NCI-H2081 (cell line): ENCODE measurements at regions not wholly inside any gene's neighbourhood (a gene's known extent, or its start where the extent isn't known, plus 50 kb on each side); places are given as distances from the start of the nearest gene placed in this dataset.

Experiments
- DNase-seq, 2 experiments: peaks; one replicate each; lab custom pipeline; 2025; lab: John Stamatoyannopoulos, UW

DNA sequence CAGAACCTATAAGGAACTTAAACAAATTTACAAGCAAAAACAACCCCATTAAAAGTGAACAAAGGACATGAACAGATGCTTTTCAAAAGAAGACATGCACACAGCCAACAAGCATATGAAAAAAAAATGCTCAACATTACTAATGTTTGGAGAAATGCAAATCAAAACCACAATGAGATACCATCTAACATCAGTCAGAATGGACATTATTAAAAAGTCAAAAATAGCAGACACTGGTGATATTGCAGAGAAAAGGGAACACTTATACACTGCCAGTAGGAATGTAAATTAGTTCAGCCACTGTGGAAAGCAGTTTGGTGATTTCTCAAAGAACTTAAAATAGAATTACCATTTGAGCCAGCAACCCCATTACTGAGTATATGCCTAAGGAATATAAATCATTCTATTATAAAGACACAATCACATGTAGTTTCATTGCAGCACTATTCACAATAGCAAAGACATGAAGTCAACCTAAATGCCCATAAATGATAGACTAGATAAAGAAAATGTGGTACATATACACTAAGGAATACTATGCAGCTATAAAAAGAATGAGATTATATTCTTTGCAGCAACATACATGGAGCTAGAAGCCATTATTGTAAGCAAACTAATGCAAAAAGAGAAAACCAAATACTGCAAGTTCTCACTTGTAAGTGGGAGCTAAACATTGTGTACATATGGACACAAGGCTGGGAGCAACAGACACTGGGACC, 1509.4 kb downstream of the TECRL start:
- DNase-seq, result no peak

DNA sequence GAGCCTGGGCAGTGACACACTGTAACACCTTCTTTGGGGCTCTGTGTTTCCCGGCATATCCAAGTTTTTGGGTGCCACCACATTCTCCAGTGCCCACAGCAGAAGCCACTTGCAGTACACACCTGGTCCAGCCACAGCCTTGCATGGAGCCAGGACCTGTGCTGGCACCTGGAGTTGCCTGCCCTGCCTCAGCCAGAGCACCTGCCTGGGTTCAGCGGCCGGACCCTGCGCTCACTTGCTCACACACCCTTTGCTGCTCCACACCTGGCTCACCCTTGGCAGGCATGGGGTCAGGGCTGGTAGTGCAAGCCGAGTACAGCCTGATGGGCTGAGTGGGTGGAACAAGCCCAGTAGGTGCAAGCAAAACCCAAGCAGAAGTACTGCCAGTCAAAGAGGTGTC, 1511.1 kb downstream of the TECRL start:
- no peak for DNase-seq

DNA sequence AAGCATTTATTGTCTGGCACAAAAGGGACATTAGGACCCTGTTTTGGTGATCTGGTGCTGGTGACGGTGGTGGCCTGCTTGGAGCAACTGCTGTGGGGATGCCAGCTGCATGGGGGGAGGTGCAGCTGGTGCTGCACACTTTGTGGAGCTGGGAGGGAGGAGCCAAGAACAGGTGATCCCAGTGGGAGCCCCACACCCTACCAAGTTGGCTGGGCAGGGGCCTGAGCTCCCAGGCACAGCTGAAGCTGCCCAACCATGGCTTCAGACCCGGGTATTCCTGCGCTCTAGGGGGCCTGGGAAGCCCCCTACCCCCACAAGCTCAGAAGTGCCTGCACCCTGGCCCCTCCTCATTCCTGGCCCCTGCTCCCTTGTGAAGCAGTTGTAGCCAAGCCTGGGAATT, 1512.5 kb downstream of the TECRL start:
- DNase-seq, result no peak

DNA sequence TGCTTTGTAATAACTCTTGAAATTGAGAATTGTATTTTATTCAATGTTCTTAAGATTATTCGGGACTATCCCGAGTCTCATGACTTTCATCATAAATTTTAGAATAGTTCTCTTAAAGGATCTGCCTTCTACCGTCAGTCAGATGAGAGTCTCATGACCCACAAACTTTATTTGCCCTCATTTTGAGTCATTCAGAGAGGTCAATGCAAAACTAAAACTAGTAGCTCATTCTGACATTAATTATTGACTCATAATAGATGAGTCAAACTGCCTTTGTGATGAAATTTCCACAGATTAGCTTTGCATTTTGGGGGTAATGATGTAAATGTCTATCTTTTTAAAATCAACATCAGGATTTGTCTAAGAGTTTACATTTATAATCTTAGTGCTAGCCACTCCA, 1527.3 kb downstream of the TECRL start:
- no peak for DNase-seq

DNA sequence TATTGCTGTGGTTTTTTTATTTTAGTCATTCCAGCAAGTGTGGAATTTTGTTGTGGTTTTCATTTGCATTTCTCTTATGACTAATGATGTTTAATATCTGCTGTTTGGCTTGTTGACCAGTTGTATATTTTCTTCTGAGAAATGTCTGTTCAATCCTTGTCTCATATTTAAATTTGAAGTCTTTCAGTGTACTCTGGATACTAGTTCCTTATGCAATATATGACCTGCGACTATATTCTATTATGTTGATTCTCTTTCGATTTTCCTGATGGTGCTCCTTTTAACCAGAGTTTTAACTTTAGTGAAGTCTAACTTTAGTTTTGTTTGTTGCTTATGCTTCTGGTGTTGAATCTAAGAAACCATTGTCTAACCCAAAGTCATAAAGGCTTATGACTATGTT, 1528.0 kb downstream of the TECRL start:
- DNase-seq, result no peak

DNA sequence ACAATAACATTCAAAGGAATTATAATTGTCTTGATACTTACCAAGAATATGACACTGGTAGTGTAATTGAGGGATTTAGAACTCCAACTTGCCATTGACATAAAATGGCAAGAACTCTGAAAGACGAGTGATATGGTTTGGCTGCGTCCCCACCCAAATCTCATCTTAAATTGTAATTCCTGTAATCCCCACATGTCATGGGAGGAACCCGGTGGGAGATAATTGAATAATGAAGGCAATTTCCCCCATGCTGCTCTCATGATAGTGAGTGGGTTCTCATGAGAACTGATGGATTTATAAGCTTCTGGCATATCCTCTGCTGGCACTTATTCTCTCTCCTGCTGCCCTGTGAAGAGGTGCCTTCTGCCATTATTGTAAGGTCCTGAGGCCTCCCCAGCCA, 1536.4 kb downstream of the TECRL start:
- no peak for DNase-seq

DNA sequence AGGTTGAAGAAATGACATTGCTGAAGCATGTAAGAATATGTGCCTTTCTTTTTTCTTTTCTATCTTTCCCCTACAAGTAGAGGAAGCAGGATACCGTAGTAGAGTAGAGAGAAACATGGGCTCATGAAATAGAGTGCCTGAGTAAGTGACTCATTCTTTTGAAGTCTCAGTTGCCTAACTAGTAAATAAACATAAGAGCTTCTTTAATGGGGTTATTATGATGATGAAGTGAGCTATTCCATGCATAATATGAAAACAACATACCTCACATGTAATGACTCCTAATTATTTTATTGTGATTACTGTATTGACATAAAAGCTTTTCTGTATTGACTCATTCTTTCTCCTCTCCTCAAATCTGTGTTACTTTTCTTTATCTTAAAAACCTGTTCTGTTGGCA, 1538.2 kb downstream of the TECRL start:
- DNase-seq, result no peak

DNA sequence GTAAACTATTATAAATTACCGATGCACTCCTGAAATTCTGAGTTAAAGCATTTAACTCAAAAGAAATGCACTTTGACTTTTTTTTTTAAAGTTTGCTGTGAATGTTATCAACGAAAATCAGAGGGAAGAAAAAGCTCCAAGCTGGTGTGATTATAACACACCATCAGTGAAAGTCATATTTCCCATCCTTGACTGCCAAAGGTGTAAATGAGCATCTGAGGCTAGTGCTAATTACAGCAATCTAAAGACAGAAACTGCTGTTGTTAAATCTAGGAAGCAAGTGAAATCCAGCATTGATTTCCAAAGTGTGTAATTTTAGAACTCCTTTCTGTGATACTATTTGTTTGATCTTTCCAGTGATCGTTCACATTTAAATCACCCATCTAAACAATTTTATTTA, 1538.8 kb downstream of the TECRL start:
- DNase-seq, result no peak

DNA sequence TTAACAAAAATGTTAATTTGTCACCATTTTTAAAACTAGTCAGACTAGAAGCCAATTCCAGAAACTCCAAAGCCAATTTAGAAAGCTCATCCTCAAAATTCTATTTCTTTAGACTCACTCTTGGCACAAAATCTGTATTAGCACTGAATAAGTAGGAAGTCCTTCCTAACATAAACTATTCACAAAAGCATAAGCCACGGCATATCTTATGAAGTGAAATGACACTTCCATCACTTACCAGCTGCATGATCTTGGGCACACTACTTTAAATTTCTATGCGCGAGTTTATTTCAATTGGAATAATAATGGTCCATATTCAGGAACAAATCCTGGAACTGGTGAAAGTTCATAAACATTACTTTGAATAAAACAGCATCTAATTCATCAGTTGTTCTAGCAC, 1544.0 kb downstream of the TECRL start:
- DNase-seq, result no peak

DNA sequence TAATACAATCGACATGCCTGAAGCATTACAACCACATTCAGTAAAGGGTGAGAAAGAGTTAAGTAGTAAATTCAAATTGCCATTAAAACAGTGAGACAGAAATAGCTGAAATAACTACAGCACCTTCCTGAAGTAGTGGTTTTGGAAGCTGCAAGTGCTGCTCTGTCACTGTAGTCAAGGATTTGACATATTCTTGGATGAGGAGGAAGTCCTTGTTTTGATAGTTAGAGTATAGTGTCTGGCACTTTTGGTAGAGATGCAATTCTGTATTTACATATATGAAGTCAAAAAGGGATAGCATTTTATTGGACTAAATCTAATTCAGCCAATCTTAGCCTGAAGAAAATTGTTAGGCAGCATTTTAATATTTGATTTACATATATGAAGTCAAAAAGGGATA, 1559.6 kb downstream of the TECRL start:
- DNase-seq, result no peak

DNA sequence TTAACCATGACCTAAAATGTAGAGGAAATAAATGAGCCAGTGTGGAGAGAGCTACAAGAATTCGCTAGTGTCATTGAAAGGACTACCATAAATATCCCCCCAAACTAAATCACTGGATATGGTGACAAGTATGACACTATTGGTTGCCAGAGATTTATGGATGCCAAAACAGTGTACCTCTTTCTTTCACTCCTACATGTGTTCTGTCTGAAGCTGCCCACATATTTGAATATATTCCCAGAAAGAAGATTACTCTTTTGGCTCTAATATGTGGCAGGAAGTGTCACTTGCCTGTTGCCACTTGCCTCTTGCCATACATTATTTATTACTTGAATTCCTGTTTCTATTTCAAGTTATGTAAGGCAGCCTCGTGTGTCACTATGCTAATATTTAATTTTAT, 1573.6 kb downstream of the TECRL start:
- DNase-seq, result no peak

DNA sequence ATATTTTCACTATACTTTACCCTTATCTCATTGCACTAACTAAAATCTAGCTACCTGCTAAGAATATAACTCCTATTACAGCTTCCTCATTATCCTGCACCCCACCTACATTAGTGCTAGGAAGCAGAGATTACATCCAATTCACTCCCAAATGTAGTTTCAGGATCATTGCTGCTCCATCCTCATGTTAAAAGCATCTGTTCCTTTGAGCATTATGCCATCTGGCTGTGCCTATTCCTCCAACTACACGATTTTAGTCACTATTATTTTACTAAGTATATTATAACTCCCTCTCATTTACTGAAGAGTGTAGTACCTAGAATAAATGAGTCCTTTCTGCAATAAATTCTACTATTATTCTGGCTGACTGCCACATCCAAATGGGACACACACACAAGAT, 1586.9 kb downstream of the TECRL start:
- no peak for DNase-seq

DNA sequence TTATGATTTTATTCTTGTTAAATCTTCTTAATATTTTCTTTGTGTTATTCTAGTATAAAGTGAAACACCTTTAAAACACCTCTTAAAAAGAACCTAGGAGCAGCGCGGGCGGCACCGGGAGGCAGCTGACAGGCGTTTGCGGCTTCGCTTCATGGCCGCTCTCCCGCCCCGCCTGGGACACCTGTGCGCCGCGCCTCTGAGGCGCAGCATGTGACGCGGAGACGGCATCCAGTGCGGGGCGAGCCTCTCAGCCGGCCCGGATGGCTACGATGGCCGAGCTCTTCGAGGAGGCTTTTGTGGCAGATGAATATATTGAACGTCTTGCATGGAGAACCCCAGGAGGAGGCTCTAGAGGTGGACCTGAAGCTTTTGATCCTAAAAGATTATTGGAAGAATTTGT, 1592.7 kb downstream of the TECRL start:
- peak; percentile 7 to 45 for DNase-seq

DNA sequence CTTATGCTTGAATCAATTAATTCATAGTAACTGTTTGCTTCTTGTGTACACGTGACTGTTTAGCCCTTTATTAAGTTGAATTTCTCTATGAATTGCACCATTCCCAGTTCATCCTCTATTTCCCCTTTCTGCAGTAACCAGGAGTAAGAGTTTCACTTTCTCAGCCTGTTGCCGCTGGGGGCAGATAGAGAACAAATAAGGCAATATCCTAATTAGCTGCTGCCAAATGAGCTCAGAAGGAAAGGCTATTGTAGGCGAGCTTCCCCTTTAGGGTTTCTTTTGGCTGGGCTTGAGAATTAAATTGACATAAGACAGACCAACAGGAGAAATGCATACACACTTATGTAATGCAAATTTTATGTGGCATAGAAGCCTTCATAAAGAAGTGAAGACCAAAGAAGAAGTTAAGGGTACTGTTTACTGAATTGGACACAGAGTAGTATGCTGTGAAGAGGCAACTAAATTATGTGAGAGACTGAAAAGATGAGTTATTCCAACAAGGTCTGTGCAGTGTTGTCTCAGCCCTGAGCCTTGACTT, 1594.7 kb downstream of the TECRL start:
- no peak for DNase-seq

DNA sequence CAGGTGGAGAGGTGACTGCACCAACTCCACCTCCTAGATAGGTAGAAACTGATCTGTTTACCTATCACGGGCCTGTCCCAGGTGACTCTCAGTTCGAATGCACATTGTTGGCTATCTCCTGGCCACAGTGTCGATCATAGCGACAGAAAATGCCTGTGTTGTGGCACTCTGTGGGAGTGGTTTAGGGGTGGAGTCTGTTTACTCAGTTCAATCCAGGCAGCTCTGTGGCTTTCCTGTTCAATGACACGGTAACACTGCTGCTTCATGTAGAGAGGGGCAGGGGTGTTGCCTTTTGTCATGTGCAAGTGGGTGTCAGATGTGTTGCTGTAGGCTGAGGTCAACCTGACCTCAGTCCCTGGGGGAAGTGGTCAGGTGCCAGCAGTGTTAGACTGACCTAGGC, 1602.4 kb downstream of the TECRL start:
- no peak for DNase-seq

DNA sequence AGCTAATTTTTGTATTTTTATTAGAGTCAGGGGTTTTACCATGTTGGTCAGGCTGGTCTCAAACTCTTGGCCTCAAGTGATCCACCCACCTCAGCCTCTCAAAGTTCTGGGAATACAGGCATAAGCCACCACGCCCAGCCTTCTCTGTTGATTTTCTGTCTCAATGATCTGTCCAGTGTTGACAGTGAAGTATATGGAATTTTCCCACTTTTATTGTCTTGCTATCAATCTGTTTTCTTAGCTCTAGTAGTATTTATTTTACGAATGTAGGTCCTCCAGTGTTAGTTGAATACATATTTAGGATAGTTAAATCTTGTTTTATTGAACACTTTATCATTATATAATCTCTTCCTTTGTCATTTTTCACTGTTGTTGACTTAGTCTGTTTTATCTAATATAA, 1603.9 kb downstream of the ADGRL3 start:
- DNase-seq, result no peak

DNA sequence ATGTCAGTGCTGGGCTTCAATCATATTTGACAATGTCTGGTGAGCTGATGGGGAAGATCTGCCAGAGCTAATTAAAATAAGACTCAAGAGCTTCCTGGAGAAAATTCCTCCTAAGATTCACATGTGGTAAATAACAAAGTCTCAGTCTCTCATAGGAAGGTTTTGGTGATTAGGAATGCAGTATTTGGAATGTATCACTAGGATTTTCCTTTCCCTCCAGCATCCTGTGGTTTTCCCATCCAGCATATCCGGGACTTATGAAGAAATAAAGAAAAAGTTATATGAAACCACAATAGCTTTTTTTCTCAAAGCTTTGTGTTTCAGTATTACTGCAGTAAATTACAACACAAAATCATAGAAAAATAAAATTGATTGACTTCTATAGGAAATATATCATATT, 1597.1 kb downstream of the ADGRL3 start:
- DNase-seq, result no peak

DNA sequence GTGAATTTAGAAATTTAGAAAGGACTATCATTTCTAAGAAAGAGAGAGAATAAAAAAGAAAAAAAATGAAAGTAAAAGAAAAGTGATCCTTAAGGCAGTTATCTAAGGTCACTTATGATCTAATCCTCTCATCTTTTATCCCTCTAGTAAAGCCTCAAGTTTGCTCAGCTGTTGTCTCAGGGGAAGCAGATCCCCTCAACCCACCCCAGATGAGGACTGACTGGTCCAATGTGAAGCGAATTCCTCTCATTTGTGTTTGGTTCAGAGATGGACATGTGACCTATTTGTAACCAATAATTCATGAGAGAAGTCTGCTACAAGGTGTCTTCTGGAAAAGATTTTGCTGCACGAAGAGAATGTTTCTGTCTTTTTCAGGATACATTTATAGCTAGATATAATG, 1591.3 kb downstream of the ADGRL3 start:
- DNase-seq, result no peak

DNA sequence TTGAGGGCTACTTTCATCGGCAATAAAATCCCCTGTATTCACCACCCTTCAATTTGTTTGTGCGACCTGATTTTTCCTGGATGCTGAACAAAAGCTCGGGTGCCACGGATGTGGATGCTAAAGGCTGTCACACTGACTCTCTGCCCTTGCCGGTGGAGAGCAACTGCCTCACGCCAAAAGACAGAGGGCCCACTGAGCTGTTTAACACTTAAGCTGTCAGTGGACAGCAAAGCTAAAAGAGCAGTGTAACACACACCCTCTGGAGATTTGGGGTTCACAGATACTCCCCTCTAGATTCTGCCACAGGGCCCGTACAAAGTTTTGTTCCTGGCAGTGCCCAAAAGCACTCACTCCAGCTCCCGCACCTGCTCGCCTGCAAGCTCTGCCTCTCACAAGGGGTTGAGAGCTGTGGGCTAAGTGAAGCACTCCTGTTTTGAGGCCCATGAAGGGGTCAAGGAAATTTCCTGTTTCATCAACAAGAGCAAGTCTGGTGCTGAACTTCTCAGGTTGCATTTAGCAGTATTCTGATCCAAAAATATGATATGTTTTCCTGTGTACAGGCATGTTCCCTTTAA, 1571.9 kb downstream of the ADGRL3 start:
- no peak for DNase-seq

DNA sequence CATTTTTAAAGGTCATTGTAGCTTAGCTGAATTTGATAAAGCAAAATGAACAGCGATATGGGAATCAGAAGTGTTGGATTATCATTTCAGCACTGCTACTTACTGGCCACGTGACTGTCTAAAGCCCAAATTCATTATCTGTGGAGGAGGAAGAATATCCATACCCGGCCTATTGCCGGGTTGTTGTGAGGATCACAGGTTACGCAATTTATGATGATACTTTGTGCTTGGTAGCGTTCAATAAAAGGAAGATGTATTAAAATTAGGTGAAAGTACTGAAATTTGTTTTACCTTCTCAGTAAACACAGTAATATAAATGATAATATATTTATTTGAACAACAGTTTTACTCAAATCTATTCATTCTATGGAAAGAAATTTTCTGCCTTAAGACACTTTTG, 1540.2 kb downstream of the ADGRL3 start:
- no peak for DNase-seq

DNA sequence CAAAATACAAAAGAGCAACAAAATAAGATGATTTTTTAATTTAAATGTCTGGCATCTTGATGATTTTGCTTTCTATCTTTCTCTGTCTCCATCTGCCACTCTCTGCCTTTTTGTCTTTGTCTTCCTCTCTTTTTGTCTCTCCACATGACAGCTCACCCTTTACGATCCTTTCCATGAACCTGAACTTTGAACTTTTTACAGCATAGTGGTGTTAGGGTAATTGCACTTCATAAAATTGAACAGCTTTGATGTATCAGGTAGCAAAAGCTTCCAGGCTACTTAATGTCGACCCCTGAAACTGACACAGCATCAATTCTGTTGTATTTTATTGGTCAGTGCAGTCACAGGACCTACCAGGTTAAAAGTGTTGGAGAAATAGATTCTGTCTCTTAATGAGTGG, 1517.0 kb downstream of the ADGRL3 start:
- DNase-seq, result no peak

DNA sequence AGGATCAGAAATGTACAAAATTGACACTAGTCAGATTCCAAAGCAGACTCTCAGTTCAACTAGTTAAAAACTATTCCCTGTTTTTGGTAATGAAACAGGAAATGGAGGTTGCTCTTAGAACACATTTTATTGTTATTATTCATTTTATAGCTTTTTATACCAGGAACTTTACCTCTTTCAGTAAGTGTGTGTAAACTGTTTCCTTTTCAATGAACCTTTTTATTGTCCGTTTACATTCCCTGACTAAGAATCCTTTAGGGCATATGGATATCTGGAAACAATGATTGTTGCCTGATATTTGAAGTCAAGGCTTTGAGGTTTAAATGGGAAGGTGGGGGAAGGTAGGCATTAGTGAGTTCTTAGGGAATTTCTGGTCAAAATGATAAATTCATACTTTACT, 1511.4 kb downstream of the ADGRL3 start:
- DNase-seq, result no peak

DNA sequence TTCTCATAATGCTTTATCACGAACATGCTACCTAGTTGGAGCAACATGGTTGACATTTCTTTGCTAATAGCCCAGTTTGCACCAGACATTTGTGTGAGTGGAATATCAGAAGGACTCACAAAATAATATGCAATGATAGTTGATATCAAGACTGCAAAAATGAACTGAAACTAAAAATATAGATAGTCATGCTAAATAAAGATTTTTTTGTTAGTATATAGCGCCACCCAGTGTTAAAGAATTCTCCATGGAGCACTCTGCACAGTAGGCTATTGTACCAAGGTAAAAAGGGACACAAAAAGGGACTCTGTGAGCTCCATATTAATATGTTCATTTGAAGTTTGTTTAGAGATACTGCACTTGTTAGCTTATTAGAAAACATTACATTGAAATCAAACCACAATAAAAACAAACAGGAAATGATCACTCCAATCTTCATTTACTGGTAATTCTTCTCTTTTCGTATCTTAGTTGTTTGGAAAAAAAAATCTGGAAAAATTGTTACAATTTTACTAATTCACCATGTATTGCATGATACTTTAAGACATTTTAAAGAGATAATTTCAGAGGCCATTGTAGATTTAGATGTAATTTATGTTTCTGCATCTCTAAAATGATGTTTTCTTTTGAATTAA, 1509.6 kb downstream of the ADGRL3 start:
- peak; percentile 52 to 57 for DNase-seq

DNA sequence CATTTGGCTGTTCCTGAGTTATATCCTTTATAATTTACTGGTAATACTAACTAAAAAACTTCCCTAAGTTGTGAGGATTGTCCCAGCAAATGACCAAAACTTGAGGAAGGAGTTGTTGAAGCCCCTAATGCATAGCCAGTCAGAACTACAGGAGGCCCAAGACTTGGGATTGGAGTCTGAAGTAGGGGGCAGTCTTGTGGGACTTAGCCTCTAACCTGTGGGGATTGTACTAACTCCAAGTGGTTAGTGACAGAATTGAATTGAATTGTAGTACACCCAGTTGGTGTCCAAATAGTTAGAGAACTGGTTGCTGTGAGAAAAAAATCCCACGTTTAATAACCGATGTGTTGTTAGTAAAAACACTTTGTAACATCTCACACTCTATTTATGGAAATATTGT, 1506.3 kb downstream of the ADGRL3 start:
- DNase-seq, result no peak
